Breast epithelium (tissue), 4 donors: ENCODE measurements at regions not wholly inside any gene's neighbourhood (a gene's known extent, or its start where the extent isn't known, plus 50 kb on each side); places are given as distances from the start of the nearest gene placed in this dataset.

Experiments
- DNase-seq, 2 donors: peaks; one replicate each; pipeline ENCODE4 v3.0.0-alpha.2; 2019; ENCODE audit warnings: low spot score in 2 of 2
- H3K27ac ChIP-seq, 2 donors: fragments of 200-600 bp; sonication (generic) in 1 of 2; one replicate each; pipeline ENCODE4 v1.5.1; 2016 to 2019; ENCODE audit warnings: mild to moderate bottlenecking in 1 of 2
- H3K27me3 ChIP-seq, 2 donors: fragments of 200-600 bp; sonication (generic) in 1 of 2; one replicate each; pipeline versions ENCODE4 v1.5.1 to v1.6.0; 2017 to 2019; ENCODE audit warnings: control low read depth in 1 of 2, mild to moderate bottlenecking in 1 of 2
- H3K36me3 ChIP-seq: fragments of 200-600 bp; one replicate; pipeline ENCODE4 v1.5.1; 2019
- H3K4me1 ChIP-seq, 2 donors: fragments of 200-600 bp; sonication (generic); one replicate each; pipeline ENCODE4 v1.5.1; 2016 to 2019; ENCODE audit warnings: control low read depth in 1 of 2
- H3K4me3 ChIP-seq, 3 donors: fragments of 200-600 bp; sonication (generic); 1 replicate in 2 of 3; 2 replicates in 1 of 3; pipeline ENCODE4 v1.5.1; 2016 to 2019; ENCODE audit warnings: mild to moderate bottlenecking in 3 of 3, moderate library complexity in 2 of 3
- H3K9me3 ChIP-seq, 2 donors: fragments of 200-600 bp; sonication (generic) in 1 of 2; one replicate each; pipeline ENCODE4 v1.5.1; 2016 to 2019; ENCODE audit warnings: control low read depth in 1 of 2
- POLR2A ChIP-seq: fragments of 450-650 bp; IDR thresholded peaks from one replicate; pipeline ENCODE4 v1.6.1; 2016; ENCODE audit warnings: antibody characterized with exemption, mild to moderate bottlenecking, moderate library complexity
- POLR2AphosphoS5 ChIP-seq, 3 donors: sonication (generic); formaldehyde crosslinking; IDR thresholded peaks; one replicate each; pipeline ENCODE4 v1.6.1; 2017; ENCODE audit warnings: antibody characterized with exemption in 3 of 3
- intact Hi-C: fragments of 100-400 bp; cut with DNase I; formaldehyde crosslinking; loops from one replicate; pipeline ENCODE4 v1.15.1; 2023; ENCODE audit warnings: low total_unique reads
- TF ChIP-seq, protein P1 (sequence below), 3 donors: fragments of 450-650 bp; IDR thresholded peaks; one replicate each; pipeline ENCODE4 v1.5.1; 2016 to 2017; ENCODE audit warnings: antibody characterized with exemption in 3 of 3, mild to moderate bottlenecking in 3 of 3, moderate library complexity in 3 of 3

DNA sequence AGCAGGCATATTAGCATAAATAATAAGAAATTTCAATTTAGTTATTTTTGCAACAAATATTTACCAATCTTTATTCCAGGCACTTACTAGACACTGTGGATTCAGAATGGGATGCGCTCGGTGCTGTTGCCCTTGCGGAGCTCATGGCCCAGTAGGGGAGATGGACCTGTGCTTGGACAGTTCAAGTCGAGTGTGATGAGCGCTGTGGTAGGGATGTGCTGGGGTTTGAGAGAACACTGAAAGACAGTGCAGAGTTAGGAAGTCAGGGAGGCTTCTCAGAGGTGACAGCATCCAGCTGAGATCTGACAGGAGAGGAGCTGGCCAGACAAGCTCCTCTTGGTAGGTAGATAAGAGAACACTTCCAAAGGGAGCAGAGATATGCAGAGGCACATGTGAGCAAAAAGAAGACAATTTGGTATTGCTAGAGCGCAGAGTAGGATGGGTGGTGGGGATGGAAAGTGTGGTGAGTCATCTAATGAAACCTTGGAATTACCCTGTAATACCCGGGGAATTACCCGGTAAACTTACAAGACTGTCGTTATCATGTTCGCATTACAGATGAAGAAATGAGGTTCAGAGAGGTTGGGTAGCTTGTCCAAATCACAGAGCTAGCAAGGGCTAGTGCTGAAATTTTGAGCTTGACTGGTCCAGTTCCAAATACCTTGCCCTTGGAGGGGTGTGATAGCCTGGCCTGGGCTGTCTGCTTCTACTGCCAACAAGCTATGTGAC lies 298.1 kb upstream of the N4BP1 start:
- Histone ChIP-seq H3K4me1 (no peaks in the 10 kb centered on the region), H3K36me3 (no peaks in the 10 kb centered on the region), H3K9me3 (no peaks in the 10 kb centered on the region), H3K27ac (no peak overlapping the region), H3K4me3 (no peak overlapping the region), H3K27me3 (peaks cover 0 to 13% of the 10 kb centered on the region in 2 donors)
- TF ChIP-seq POLR2AphosphoS5 (IDR thresholded peaks at IDR 0.05) (no peak), POLR2A (no peak)
- TF ChIP-seq, protein P1, sequence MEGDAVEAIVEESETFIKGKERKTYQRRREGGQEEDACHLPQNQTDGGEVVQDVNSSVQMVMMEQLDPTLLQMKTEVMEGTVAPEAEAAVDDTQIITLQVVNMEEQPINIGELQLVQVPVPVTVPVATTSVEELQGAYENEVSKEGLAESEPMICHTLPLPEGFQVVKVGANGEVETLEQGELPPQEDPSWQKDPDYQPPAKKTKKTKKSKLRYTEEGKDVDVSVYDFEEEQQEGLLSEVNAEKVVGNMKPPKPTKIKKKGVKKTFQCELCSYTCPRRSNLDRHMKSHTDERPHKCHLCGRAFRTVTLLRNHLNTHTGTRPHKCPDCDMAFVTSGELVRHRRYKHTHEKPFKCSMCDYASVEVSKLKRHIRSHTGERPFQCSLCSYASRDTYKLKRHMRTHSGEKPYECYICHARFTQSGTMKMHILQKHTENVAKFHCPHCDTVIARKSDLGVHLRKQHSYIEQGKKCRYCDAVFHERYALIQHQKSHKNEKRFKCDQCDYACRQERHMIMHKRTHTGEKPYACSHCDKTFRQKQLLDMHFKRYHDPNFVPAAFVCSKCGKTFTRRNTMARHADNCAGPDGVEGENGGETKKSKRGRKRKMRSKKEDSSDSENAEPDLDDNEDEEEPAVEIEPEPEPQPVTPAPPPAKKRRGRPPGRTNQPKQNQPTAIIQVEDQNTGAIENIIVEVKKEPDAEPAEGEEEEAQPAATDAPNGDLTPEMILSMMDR (IDR thresholded peaks at IDR 0.05) = no peak
- intact Hi-C loops = no loop called here
- no peak for DNase-seq

- no peak for TF ChIP-seq POLR2A
- no peak for TF ChIP-seq POLR2AphosphoS5 (IDR thresholded peaks at IDR 0.05)
- TF ChIP-seq, protein P1 (IDR thresholded peaks at IDR 0.05) = no peak
- Histone ChIP-seq H3K27ac (no peak overlapping the region), H3K4me1 (no peaks in the 10 kb centered on the region), H3K36me3 (no peaks in the 10 kb centered on the region), H3K4me3 (no peak overlapping the region), H3K9me3 (no peaks in the 10 kb centered on the region), H3K27me3 (peaks cover 0 to 31% of the 10 kb centered on the region in 2 donors)
- intact Hi-C loops = no loop called here
- no peak for DNase-seq
Measured at GRCh38 chr16:48905632-48906505, 295.9 kb upstream of the N4BP1 start.

DNA sequence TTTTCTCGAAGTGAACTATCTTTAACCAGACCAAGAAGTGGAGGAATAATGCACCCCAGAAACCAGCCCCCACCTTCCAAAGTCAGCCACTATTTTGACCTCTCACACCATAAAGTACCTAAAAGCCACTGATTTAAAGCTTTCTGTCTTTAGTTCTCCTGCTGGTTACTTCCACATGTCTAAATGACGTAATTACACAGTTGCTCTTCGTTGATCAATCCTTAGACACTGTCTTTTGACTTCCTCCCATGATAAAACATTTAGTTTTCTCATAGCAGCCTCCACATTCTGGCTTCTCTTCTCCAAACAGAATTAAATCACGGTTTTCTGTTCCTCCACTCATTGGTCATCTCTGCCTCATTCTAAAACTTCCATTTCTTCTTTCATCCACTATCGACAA lies 294.4 kb upstream of the N4BP1 start:
- Histone ChIP-seq H3K36me3 (no peaks in the 10 kb centered on the region), H3K27me3 (peaks cover 0 to 38% of the 10 kb centered on the region in 2 donors), H3K4me1 (no peaks in the 10 kb centered on the region)

GRCh38 chr16:48903039-48903438 lies 293.1 kb upstream of the N4BP1 start:
- H3K27me3 ChIP-seq = peaks cover 0 to 38% of the 10 kb centered on the region in 2 donors
- H3K27ac ChIP-seq = no peak overlapping the region
- intact Hi-C loops = no loop called here
- no peaks in the 10 kb centered on the region for H3K4me1 ChIP-seq
- no peaks in the 10 kb centered on the region for H3K9me3 ChIP-seq
- no peak for TF ChIP-seq POLR2AphosphoS5 (IDR thresholded peaks at IDR 0.05)
- TF ChIP-seq, protein P1 (IDR thresholded peaks at IDR 0.05) = no peak
- no peak for DNase-seq
- H3K36me3 ChIP-seq = no peaks in the 10 kb centered on the region
- H3K4me3 ChIP-seq = no peak overlapping the region

More for the DNA sequence above, 294.4 kb upstream of the N4BP1 start:
- Histone ChIP-seq H3K9me3 (no peaks in the 10 kb centered on the region), H3K4me3 (no peak overlapping the region), H3K27ac (no peak overlapping the region)
- no peak for DNase-seq
- intact Hi-C loops = no loop called here
- TF ChIP-seq POLR2AphosphoS5 (IDR thresholded peaks at IDR 0.05) (no peak), POLR2A (no peak)
- TF ChIP-seq, protein P1 (IDR thresholded peaks at IDR 0.05) = no peak
